HCT116 (cell line): ENCODE measurements at regions not wholly inside any gene's neighbourhood (a gene's known extent, or its start where the extent isn't known, plus 50 kb on each side); places are given as distances from the start of the nearest gene placed in this dataset.

ENCODE experiments used
- ATF3 ChIP-seq: IDR thresholded peaks from 2 replicates; pipeline ENCODE4 v1.6.1; 2012
- CBX3 ChIP-seq: IDR thresholded peaks from 2 replicates; pipeline ENCODE4 v1.6.1; 2012; ENCODE audit warnings: low read depth
- CTCF ChIP-seq, 3 experiments: fragments of 200-600 bp in 1 of 3; sonication (generic) in 1 of 3; IDR thresholded peaks in 2 of 3; conservative IDR thresholded peaks in 1 of 3; 2 replicates each; pipeline ENCODE4 v1.5.1; 2012 to 2017; ENCODE audit warnings: low read depth in 2 of 3, low read length in 2 of 3, antibody characterized with exemption in 1 of 3, borderline replicate concordance in 1 of 3, control low read depth in 1 of 3, mild to moderate bottlenecking in 1 of 3, mixed read lengths in 1 of 3, mixed run types in 1 of 3, moderate library complexity in 1 of 3; ENCODE audit not compliant: insufficient read depth in 1 of 3
- RAD21 ChIP-seq: IDR thresholded peaks from 2 replicates; pipeline ENCODE4 v1.6.1; 2012; ENCODE audit warnings: low read depth, mild to moderate bottlenecking
- REST ChIP-seq: IDR thresholded peaks from 2 replicates; pipeline ENCODE4 v1.6.1; 2012; ENCODE audit warnings: low read depth
- YY1 ChIP-seq: IDR thresholded peaks from 2 replicates; pipeline ENCODE4 v1.6.1; 2011; ENCODE audit warnings: low read length, low read depth, moderate library complexity, mild to moderate bottlenecking; ENCODE audit not compliant: insufficient replicate concordance; ENCODE audit errors: extremely low read depth

GRCh38 chr2:18648161-18648560 lies 58.8 kb upstream of the NT5C1B start:
- no peak for TF ChIP-seq YY1
- no peak for TF ChIP-seq REST
- TF ChIP-seq CTCF (IDR thresholded peaks at IDR 0.05 in 2 of 3, conservative IDR thresholded peaks at IDR 0.05 in 1 of 3; ENCODE audit: borderline replicate concordance in 1 of 3, insufficient read depth in 1 of 3, low read depth in 2 of 3, low read length in 2 of 3), result no peak
- no peak for TF ChIP-seq ATF3
- TF ChIP-seq RAD21, result no peak
- TF ChIP-seq CBX3, result no peak
